HG03159 (cell line): ENCODE measurements at regions not wholly inside any gene's neighbourhood (a gene's known extent, or its start where the extent isn't known, plus 50 kb on each side); places are given as distances from the start of the nearest gene placed in this dataset.

Experiments used
- ATAC-seq: cut with Tn5 transposase; IDR thresholded peaks from one replicate; pipeline ENCODE4 v1.9.1; 2021; ENCODE audit warnings: mild to moderate bottlenecking, moderate library complexity; ENCODE audit not compliant: unreplicated experiment

DNA sequence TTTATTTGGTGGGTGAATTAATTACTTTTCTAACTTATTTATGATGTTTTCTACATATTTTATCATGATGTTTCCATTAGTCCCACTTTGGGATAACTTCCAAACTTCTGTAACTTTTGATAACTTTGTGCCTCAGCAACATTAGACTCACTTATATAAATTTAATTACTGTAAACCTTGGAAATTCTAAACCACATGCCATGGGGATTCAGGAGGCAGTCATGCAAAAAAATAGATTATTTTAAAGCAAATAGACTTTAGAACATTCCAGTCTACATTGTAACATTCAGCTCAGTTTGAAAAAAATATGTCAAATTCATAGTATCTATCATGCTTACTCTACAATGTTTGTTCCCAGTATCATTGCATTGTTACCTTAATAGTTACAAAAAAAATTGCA is 728.5 kb upstream of the NRXN1 start:
- no peak for ATAC-seq

DNA sequence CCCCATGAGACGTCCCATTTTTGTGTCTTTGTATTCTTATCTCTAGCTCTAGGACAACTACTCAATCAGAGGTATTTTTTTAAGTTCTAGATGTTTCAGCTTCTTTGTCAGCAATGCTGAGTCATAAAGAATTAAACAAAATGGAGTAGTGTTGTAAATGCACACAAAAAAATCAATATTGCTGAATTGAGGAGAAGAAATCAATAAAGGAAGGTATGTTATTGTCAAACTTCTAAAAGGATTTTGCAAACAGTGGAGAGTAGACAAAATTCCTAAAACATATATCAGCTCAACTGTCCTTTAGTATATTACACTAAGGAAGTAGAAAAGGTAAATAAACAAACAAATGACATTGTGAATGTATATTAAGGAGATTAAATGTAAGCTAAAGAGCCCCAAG is 726.1 kb upstream of the NRXN1 start:
- ATAC-seq = no peak

DNA sequence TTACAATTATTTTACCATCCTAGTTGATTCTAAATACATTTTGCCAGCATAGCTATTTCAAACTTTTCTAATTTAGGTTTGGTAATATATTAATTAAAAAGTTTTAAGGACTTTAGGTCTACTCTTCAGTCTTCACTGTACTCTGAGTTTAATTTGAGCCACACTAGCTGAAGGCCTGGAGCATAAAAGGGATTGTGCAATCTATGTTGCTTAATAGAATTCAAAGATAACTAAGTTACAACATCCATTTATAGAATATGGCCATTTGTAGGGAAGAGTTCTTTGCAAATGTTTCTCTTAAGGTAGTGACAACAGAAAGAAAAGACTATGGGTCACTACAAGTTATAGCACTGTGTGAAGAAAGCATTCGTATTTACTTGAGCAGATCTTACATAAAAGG is 702.2 kb upstream of the NRXN1 start:
- ATAC-seq = no peak

DNA sequence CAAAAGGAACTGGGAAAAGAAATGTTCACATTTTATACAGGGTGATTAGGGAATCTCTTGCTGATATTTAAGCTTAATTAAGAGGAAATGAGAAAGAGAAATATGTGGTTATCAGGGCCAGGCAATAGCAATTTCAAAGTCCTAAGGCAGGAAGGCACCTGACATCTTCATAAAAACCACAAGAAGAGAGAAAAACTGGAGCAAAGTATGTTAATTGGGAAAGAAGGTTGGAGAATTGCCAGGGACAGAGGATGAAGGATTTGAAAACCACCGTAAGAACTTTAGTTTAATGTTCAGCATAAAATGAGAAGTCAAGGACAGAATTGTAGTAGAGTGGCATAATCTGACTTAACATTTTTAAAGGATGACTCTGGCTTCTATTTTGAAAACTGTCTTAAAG is 691.8 kb upstream of the NRXN1 start:
- no peak for ATAC-seq

DNA sequence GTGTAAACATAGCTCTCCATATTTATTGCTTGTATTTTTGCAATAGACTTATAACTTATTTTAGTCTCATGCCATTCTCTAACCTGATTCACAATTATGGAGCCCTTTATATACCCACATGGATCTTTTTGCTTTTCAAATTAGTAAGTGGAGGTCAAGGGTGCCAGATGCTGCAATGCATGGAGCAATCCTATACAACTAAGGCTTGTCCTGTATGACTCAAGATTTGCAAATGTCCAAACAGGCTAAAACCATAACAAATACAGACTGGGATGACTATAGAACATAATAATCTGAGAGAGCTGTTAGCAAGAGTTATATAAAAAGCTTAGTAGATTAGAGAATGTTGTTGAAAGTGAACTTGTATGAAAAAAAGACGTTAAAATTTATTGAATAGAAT is 690.4 kb upstream of the NRXN1 start:
- no peak for ATAC-seq

DNA sequence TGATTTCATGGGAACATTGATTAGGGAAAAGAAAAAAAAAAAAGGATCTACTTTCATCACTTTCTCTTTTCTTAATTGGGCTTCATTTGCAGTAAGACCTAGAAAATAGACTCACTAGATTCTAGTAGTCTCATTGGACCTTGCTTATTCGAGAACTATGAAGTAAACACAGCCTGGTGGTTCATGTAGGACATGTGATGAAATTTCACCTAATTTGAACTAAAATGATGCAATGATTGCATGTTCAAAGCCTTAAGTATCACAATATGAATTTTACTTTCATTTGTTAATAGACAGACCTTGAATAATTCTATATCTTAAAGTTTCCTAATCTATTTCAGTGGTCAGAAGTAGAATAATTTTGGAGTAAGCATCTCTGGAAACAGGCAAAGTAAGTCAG is 688.9 kb upstream of the NRXN1 start:
- ATAC-seq = no peak

DNA sequence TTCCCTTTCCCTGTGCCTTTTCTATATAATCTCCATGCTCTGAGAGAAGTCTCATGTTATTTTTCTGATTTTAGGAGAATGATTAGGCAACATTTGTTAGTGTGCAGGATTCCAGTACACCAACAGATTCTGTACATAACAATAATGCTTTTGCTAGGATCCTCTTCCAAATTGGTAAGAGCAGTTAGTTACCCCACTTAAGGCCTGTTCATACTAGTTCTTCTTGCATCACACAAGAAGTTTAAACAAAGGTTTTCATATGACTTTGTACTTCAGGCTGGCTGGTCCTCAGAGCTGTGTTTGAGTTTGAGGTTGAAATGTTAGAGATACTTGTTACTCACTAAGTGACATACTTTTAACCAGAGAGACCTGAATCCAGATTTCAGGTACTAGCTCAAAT is 686.9 kb upstream of the NRXN1 start:
- no peak for ATAC-seq

DNA sequence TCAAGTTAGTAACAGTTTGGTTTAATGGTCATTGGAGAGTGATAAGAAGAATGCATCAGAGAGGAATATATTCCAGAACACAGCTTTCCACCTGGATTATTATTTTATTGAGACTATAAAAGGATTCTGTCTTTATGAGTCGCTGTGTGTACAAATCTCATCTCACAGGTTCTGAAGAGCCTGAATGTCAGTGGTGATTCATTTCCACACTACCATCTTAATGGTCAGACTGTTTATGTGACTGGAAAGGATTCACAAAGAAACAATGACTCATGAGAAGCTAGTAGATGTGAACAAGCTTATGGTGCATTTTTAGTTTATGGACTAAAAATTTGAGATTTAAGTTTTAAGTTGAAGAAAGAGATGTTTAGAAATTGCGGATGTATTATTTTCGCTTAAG is 685.4 kb upstream of the NRXN1 start:
- ATAC-seq = no peak

DNA sequence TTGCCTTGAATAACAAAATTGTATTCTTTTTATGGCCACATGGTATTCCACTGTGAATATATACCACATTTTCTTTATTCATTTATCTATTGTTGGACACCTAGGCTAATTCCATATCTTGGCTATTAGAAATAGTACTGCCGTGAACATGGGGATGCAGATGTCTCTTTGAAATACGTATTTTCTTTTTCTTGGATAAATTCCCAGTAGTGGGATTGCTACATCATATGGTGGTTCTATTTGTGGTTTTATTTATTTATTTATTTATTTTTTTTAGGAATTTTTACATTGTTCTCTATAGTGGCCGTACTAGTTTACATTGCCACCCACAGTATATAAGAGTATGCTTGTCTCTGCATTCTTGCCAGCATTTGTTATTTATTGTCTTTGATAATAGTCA is 679.8 kb upstream of the NRXN1 start:
- ATAC-seq = no peak

DNA sequence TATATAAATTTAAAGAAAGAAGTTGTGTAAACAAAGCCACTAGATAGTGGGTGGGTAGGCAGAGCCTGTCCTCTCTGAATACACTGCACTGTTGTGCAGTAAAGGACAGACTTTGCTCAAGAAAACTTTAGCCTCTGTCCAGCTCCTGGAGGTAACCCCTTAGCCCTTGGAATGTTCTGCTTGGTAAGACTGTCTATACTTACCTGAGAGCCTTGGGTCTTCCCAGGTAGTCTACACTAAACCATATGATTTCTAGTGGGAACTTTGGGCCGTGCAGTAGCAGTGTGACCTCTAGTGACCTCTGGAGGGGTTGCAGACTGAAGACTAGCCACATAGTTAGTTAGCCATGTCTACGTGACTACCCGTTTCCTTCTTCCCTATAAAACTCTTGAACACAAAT is 678.3 kb upstream of the NRXN1 start:
- peak; percentile 78 for ATAC-seq

DNA sequence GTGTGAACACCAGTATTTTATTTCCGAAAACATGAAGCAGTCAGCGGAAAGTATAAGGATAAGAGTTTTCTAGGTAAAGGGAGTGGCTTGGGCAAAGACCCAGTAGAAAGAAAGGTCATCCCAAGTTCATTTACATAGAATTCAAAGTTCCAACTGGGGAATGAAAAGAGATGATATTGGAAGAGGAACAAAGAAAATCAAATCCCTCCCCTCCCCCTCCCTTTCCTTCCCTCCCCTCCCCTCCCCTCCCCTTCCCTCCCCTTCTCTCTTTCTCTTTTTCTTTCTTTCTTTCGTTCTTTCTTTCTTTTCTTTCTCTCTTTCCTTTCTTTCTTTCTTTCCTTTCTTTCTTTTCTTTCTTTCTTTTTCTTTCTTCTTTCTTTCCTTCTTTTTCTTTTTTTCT is 675.7 kb upstream of the NRXN1 start:
- ATAC-seq = no peak

DNA sequence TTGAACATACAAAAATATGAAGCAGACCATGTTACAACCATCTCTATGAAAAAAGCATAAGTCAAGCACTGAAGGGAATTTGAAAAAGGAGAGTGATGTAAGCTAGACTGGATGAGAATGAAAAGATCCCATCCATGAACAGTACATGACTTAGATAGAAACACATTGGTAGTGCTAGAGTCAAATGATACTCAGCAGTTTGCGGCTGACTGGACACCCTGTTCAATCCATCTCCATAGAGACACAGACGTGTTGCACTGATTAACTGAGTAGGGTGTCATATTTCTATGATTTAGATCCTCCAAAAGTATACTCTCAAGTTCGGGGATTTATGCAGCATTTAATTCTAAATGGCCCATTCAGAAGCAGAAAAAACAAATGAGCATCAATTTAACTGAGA is 674.3 kb upstream of the NRXN1 start:
- ATAC-seq = no peak

DNA sequence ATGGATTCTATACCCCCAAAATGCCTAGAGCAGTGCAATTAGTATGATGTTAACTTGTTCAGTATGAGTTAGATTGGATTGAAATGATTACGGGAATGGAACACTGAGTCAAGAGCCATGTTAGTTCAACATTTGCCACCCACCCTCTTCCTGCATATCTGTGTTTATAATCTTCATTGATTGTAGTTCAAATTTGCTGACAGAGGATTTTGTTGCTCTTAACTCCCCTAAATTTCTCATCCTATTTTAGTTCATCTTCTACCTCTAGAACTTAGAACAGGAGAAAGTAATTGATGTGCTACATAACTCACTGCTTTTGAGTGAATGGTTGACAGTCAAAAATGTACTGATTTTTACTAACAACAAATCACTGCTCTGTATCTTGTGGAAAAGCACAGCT is 673.5 kb upstream of the NRXN1 start:
- ATAC-seq = no peak

DNA sequence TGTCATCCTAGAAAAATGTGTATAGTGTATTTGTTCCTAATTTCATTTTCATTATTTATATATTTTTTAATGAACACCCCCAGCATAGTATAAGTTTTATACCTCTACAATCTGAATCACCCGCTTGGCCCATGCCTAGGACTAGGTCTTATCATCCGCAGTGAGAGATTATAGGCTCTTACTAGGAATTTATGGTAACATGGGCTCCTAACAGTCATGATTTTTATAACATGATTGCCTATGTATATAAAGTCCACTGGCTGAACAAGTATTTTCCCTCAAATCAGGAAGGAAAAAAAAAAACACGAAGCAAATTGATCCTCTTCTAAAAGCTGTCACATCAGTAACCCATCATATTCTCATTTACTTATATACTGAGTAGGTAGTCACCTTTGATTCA is 666.1 kb upstream of the NRXN1 start:
- no peak for ATAC-seq

DNA sequence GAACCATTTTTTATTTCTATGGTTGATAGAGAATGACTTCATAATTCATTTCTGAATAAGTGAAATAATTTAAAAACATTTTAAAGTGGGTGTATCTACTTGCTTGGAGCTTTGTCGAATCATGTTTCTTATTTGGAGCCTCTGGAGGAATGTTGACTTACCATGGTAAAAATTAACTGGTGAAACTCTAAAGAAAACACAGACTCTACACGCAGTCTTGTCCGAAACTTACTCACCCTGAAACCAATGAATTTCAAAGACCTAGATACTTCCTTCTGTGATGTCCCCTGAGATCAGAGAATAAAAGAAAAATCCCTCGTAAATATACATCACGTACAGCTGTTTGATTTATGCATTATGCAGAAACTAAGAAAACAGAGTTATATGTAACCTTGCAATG is 665.2 kb upstream of the NRXN1 start:
- no peak for ATAC-seq

DNA sequence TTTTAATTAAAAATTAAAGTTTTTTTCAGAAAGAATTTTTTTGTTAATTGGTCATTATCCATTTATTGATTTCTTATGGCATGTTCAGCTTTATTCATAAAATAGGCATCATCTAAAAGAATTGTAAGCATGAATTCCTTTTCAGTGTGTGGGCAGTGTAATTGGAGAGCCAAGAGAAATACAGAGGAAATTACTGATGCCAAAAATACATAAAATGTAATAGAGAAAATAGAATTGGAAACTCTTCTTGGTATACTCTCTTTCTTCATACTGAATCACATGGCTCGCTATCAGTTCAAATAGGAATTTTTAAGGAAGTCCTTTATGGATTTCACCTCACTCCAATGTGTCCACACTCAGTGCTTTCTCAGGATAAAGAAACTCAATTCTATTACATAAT is 663.6 kb upstream of the NRXN1 start:
- no peak for ATAC-seq

DNA sequence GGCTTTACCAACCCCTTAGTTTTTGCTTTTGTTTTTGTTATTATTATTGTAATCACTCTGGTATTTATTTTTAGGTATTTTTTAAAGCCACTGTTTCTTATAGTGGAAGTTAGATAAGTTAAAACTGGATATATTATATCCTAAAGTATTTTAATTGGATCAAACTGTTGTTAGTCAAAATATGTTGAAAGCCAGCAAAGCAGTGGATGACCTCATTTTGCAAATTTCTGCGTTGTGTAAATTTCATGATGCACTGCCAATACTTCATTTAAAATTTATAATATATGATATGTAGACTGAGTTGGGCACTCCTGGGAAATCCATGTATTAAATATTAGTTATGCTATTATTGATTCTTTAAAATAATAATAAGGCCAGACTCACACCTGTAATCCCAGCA is 661.7 kb upstream of the NRXN1 start:
- no peak for ATAC-seq

DNA sequence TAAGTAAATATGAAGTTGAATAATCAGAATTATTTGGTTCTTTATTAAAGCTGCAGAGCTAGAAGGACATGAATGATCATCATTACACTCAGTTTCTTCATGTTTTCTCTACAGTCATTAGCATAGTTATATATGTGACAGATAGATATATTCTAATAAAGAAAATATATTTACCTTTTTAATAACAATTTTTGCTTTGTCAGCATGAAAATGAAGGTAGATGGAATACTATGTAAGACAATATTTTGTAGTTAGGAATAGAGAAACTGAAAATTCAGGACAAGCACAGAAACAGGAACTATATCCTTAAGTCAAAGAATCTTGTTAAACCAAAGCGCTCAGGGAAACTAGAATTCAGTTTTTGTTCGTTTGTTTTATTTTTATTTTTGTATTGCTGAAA is 649.9 kb upstream of the NRXN1 start:
- no peak for ATAC-seq

DNA sequence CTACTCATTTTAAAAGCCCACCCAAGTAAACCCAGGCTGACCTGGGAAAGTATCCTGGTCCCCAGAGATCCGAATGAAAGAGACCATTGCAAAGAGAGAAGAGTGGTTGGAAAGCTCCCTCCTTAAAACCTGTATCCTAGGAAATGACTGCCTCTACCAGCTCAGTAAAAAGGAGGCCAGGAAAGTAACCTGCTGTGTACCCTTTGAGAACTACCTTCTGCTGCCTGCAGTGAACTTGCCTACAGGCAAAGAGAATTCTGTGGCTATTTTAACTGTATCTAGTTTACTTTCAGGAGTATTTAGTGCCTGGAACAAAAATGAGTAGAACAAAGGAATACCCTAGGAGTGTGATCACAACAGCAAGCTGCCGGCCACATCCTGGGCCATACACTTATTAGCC is 641.7 kb upstream of the NRXN1 start:
- ATAC-seq = no peak

DNA sequence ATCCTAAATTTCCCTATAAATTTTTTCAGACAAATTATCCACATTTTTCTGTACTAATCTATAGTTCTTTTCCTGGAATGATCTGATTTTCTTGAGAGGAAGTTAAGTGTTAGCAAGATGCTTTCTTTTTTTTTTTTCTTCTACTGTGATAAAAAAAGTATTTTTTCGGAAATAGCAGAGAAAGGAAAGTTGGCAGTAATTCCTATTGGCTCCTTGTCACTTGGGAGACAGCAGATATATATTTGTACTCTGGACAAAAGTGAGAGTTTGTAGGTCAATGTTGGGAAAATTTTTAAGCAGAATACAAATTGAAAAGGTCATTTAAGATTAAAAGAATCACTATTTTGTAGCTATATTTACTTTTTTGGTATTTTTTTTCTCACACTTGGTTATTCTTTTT is 635.7 kb upstream of the NRXN1 start:
- ATAC-seq = no peak

DNA sequence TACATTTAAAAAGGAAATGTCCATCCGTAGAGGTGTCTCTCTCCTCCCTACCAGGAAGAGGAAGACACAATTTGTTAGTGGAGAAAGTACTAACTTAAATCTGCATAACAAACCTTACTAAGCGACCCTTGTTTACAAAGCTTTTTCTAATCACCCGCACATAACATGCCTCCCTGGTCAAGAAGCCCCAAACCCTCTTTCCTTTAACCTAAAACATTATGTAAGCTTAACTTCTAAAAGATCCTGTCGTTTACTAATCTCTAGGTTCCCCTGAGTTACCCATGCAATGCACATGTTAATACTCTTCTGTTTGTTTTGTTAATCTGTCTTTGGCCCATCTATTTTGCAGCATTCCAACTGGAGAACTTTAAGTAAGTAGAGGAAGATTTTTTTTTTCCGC is 630.3 kb upstream of the NRXN1 start:
- ATAC-seq = no peak

DNA sequence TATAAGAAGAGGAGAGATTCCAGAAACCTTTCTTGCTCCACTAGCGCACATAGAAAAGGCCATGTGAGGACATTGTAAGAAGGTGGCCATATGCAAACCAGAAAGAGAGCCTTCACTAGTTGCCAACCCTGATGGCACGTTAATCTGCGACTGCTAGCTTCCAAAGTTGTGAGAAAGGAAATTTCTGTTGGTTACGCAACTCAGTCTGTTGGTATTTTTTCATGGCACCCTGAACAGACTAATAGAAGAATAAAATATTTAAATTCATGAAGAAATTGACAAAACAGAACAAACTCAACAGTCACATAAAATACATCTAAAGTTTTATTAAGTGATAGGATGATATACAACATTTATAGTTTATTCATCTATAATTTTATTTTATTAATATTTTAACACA is 625.9 kb upstream of the NRXN1 start:
- ATAC-seq = no peak

DNA sequence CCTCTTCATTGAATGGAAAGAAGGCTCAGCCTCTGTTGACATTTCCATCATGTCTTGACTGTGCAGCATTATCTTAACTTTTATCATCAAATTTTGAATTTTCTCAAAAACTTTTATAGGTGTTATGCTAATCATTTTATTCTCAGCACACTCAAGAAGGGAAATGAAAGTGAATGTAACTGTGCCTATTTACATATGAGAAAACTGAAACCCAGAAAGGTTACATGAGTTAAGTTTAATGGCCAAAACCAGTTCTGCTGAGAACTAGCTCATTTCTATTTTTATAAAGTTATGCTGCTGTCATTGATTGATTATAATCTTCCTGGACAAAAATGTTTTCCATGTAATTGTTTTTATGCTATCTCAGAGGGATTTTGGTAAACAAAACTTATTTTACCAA is 618.8 kb upstream of the NRXN1 start:
- ATAC-seq = peak; percentile 79

DNA sequence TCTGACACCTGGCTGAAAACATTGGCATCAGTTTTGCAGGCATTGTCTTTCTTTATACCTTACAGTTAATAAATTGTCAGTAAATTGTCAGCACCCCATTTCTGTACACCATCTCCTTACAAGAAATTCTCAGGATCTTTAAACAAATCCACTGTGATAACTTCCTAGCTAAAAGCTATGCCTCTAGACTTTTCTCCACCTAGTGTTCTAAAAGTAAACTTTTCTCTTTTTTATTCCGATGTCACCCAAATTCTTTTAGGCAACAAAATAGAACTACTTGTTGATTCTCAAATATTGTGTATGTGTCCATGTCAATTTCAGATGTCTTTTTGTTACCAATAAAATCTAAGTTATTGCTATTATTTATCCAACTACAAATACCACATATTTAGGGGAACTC is 617.4 kb upstream of the NRXN1 start:
- ATAC-seq = no peak
